Small intestine (tissue), 7 donors: ENCODE measurements at regions not wholly inside any gene's neighbourhood (a gene's known extent, or its start where the extent isn't known, plus 50 kb on each side); places are given as distances from the start of the nearest gene placed in this dataset.
"Not testable (repeated sequence)": the region's sequence is repeated elsewhere in the genome, so short reads cannot be mapped to it uniquely, and the experiment has no call there.

Experiments used
- DNase-seq, 2 donors: peaks; one replicate each; pipeline versions ENCODE4 v3.0.0 to v3.0.0-alpha.2; 2013
- FAIRE-seq: peaks from 2 replicates; lab custom pipeline; 2012; peaks lifted over from hg19 to GRCh38; lab: Jason Lieb, UNC
- H3K27ac ChIP-seq, 3 donors: one replicate each; pipeline ENCODE4 v1.5.1; 2013; ENCODE audit warnings: low read length in 2 of 3, mild to moderate bottlenecking in 2 of 3, control low read depth in 1 of 3, inconsistent platforms in 1 of 3, low read depth in 1 of 3, moderate library complexity in 1 of 3
- H3K27me3 ChIP-seq, 3 donors: one replicate each; pipeline ENCODE4 v1.6.1; 2013; ENCODE audit warnings: low read length in 3 of 3, inconsistent platforms in 1 of 3; ENCODE audit not compliant: control insufficient read depth in 3 of 3, insufficient read depth in 3 of 3
- H3K36me3 ChIP-seq, 3 donors: one replicate each; pipeline ENCODE4 v1.6.1; 2013; ENCODE audit warnings: low read length in 3 of 3, inconsistent platforms in 1 of 3, low read depth in 1 of 3, mild to moderate bottlenecking in 1 of 3, moderate library complexity in 1 of 3; ENCODE audit not compliant: control insufficient read depth in 3 of 3, insufficient read depth in 2 of 3
- H3K4me1 ChIP-seq, 3 donors: one replicate each; pipeline ENCODE4 v1.6.1; 2013; ENCODE audit warnings: low read length in 2 of 3, inconsistent platforms in 1 of 3, low read depth in 1 of 3, mild to moderate bottlenecking in 1 of 3, moderate library complexity in 1 of 3; ENCODE audit not compliant: control insufficient read depth in 3 of 3, insufficient read depth in 2 of 3
- H3K4me3 ChIP-seq, 3 donors: one replicate each; pipeline ENCODE4 v1.5.1; 2013; ENCODE audit warnings: low read length in 3 of 3, control low read depth in 1 of 3, inconsistent platforms in 1 of 3, low read depth in 1 of 3, mild to moderate bottlenecking in 1 of 3, moderate library complexity in 1 of 3
- H3K9me3 ChIP-seq, 2 donors: one replicate each; pipeline ENCODE4 v1.6.1; 2013; ENCODE audit warnings: low read depth in 1 of 2, low read length in 1 of 2; ENCODE audit not compliant: control insufficient read depth in 2 of 2, insufficient read depth in 1 of 2
- WGBS, 3 donors: extraction: QIAGEN DNeasy Blood & Tissue Kit; methylation state at CpG; one replicate each; pipeline ENCODE4 v1.1.7; 2013; 5-methylcytosine and 5-hydroxymethylcytosine counted together
- donor health status: healthy with polysubstance abuse.
- donor health status: control.
- donor health status: control.
- donor health status: Bipolar disorder and iron deficiency.
- donor health status: healthy.

GRCh38 chr4:179017581-179017980 is 1575.3 kb upstream of the AGA start:
- Histone ChIP-seq H3K9me3 (peaks cover 0 to 9% of the 10 kb centered on the region in 2 donors), H3K27me3 (no peaks in the 10 kb centered on the region), H3K4me3 (no peak overlapping the region), H3K27ac (no peak overlapping the region), H3K36me3 (no peaks in the 10 kb centered on the region), H3K4me1 (no peaks in the 10 kb centered on the region)
- FAIRE-seq (no peak), DNase-seq (no peak)
- 77 to 87% (median 81%) methylated on average over 8 of the region's 8 CpGs for WGBS, 3 donors

DNA sequence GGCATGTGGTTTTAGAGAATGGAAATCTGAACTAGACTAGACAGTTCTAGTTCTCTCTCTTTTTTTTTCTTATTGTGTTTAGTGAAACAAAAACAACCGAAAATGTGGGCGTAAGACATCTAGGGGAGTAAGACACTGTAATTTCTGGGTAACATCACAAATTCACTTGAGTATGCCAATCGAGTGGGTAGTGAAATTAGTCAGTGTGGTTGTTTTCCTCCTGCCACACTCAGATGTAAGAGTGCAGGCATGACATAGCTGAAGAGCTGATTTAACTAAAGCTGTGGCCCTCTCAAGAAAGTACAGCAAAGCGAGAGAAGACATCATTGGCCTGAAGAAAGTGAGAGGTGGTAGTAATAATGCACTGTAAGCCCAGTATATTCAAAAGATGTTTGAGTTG is 1585.3 kb upstream of the AGA start:
- 82 to 85% (median 84%) methylated on average over 4 of the region's 4 CpGs for WGBS, 3 donors
- Histone ChIP-seq H3K27ac (no peak overlapping the region), H3K4me3 (no peak overlapping the region), H3K36me3 (no peaks in the 10 kb centered on the region), H3K9me3 (peaks cover 0 to 5% of the 10 kb centered on the region in 2 donors), H3K4me1 (no peaks in the 10 kb centered on the region), H3K27me3 (no peaks in the 10 kb centered on the region)
- no peak for FAIRE-seq
- no peak for DNase-seq

- H3K4me3 ChIP-seq, result no peak overlapping the region
- FAIRE-seq, result no peak
- no peaks in the 10 kb centered on the region for H3K4me1 ChIP-seq
- no peaks in the 10 kb centered on the region for H3K36me3 ChIP-seq
- DNase-seq, result no peak
- WGBS, 3 donors, result 39 to 54% (median 49%) methylated on average over 2 of the region's 2 CpGs
- no peak overlapping the region for H3K27ac ChIP-seq
- peaks cover 0 to 5% of the 10 kb centered on the region in 2 donors for H3K9me3 ChIP-seq
- H3K27me3 ChIP-seq, result no peaks in the 10 kb centered on the region
These were observed 1586.1 kb upstream of the AGA start for GRCh38 chr4:179028321-179028720.

GRCh38 chr4:179029683-179030082 is 1587.4 kb upstream of the AGA start:
- WGBS, 3 donors, result 42 to 59% (median 59%) methylated on average over 1 of the region's 1 CpG
- Histone ChIP-seq H3K27ac (no peak overlapping the region), H3K36me3 (no peaks in the 10 kb centered on the region), H3K4me3 (no peak overlapping the region), H3K4me1 (no peaks in the 10 kb centered on the region), H3K9me3 (peaks cover 0 to 5% of the 10 kb centered on the region in 2 donors), H3K27me3 (no peaks in the 10 kb centered on the region)
- FAIRE-seq (no peak), DNase-seq (no peak)

DNA sequence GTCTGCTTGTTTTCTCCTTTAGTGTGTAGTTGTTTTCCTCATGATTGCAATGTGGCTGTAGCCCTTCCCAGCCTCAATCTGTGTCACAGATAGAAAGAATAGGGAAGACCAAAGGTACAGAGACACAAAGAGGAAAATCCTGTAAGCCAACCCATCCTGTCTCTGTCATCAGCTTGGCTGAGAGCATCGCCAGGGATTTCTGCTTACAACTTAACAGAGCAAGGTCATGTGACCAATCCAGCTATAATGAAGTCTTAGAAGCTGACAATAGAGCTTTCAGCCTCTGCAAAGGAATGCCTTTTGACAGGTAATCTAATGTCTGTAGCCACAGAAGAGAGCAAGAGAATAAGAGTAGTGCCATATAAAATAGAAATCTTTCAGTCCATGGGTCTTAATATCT is 1598.0 kb upstream of the AGA start:
- Histone ChIP-seq H3K4me3 (no peak overlapping the region), H3K36me3 (no peaks in the 10 kb centered on the region), H3K9me3 (peaks cover 0 to 3% of the 10 kb centered on the region in 2 donors), H3K27me3 (no peaks in the 10 kb centered on the region), H3K4me1 (no peaks in the 10 kb centered on the region), H3K27ac (no peak overlapping the region)
- 27 to 67% (median 57%) methylated on average over 1 of the region's 1 CpG for WGBS, 3 donors
- no peak for DNase-seq
- FAIRE-seq, result no peak

DNA sequence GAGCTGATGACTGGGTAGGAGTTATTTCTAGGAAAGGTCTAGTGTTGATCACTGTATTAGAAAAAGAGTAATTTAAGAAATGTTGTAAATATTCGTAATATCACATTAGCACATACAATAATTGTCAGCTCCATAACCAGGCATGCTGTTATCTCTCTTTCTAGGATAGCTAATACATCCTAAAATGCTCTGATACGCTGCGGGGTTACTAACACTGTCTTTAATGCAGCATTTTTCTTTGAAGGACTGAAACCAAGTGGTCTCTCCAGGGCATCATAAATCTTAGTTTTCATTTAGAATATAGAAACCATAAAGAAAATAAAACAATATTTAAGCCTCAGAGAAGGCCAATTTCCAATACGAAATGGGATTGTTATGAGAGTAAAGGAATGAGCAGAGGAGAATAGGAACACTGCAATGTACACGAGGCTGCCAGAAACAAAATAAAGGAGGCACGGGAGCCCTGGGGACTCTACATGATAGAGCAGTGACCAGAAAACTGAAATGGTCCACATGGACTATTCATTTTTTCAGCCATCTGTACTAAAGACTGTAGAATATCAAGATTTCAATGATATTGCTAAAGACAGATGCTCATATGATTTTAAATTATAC is 1606.7 kb upstream of the AGA start:
- H3K27ac ChIP-seq, result no peak overlapping the region
- FAIRE-seq, result no peak
- WGBS, 3 donors, result 55 to 63% (median 62%) methylated on average over 6 of the region's 6 CpGs

GRCh38 chr4:179051206-179051605 is 1609.0 kb upstream of the AGA start:
- peaks cover 0 to 3% of the 10 kb centered on the region in 2 donors for H3K9me3 ChIP-seq
- H3K27ac ChIP-seq, result no peak overlapping the region
- DNase-seq (no peak), FAIRE-seq (no peak)
- H3K36me3 ChIP-seq, result no peaks in the 10 kb centered on the region
- no peaks in the 10 kb centered on the region for H3K4me1 ChIP-seq
- H3K4me3 ChIP-seq, result no peak overlapping the region
- 5 to 33% (median 5%) methylated on average over 1 of the region's 1 CpG for WGBS, 3 donors
- no peaks in the 10 kb centered on the region for H3K27me3 ChIP-seq

More for the DNA sequence above, 1606.7 kb upstream of the AGA start:
- peaks cover 0 to 3% of the 10 kb centered on the region in 2 donors for H3K9me3 ChIP-seq
- H3K4me3 ChIP-seq, result no peak overlapping the region
- H3K4me1 ChIP-seq, result no peaks in the 10 kb centered on the region
- DNase-seq, result no peak
- no peaks in the 10 kb centered on the region for H3K36me3 ChIP-seq
- no peaks in the 10 kb centered on the region for H3K27me3 ChIP-seq

- Histone ChIP-seq H3K36me3 (no peaks in the 10 kb centered on the region), H3K27ac (no peak overlapping the region), H3K4me1 (no peaks in the 10 kb centered on the region), H3K9me3 (peaks cover 0 to 9% of the 10 kb centered on the region in 2 donors), H3K27me3 (no peaks in the 10 kb centered on the region), H3K4me3 (no peak overlapping the region)
- DNase-seq (no peak), FAIRE-seq (no peak)
- WGBS, 3 donors, result 74 to 88% (median 88%) methylated on average over 3 of the region's 3 CpGs
These were observed 1617.2 kb upstream of the AGA start for GRCh38 chr4:179059396-179059795.

GRCh38 chr4:179066254-179066653 is 1624.0 kb upstream of the AGA start:
- not testable (repeated sequence) for H3K36me3 ChIP-seq, H3K27ac ChIP-seq, FAIRE-seq, H3K27me3 ChIP-seq, DNase-seq, H3K4me1 ChIP-seq, H3K9me3 ChIP-seq, H3K4me3 ChIP-seq
- 89 to 92% (median 89%) methylated on average over 12 of the region's 12 CpGs for WGBS, 3 donors
